HG03342 (cell line): ENCODE measurements at regions not wholly inside any gene's neighbourhood (a gene's known extent, or its start where the extent isn't known, plus 50 kb on each side); places are given as distances from the start of the nearest gene placed in this dataset.

ENCODE experiments used
- ATAC-seq: cut with Tn5 transposase; IDR thresholded peaks from one replicate; pipeline ENCODE4 v1.9.1; 2021; ENCODE audit warnings: mild to moderate bottlenecking, moderate library complexity; ENCODE audit not compliant: unreplicated experiment

DNA sequence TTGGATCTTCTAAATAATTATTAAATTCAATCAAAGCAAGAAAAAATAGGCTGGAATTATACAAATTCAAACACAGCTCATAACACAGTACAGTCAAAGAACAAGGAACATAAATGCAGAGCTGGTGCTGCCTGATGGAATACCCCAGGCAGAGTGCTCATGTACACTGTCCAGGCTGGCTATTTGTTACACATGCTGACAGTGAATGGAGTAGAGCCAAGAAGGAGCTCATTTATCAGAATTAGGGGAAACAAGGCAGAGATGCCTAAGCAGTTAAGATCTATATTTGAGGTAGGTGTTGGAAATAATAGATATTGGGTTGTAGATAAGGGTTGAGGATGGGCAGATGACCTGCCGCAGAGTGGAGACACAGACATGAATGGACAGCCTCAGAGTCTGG, 788.2 kb upstream of the ARPP21 start:
- no peak for ATAC-seq

DNA sequence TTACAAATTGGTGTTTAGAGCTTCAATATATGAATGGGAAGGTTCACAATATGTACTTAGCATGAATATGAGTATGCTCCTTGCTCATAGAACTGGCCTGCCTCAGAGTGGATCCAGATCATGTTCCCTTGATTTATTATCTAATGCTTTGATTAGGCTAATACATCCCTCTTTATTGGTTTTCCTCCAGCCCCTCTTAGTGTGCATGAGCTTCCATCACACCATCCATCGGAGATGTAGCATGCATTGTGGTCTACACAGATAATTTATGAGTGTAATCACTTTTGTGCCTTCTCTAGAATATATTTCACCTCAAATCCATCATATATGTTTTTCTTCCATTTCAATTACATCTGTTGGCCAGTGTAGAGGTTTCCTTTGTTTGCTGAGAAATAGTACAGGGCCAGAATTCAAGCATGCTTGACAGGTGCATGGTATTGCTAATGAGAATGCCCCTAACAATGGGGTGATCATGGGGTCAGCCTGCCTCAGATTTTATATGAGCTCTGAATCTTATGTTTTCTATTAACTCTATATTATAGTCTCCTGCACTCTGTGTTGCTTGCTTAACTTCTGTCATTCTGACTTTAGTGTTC, 786.4 kb upstream of the ARPP21 start:
- no peak for ATAC-seq

DNA sequence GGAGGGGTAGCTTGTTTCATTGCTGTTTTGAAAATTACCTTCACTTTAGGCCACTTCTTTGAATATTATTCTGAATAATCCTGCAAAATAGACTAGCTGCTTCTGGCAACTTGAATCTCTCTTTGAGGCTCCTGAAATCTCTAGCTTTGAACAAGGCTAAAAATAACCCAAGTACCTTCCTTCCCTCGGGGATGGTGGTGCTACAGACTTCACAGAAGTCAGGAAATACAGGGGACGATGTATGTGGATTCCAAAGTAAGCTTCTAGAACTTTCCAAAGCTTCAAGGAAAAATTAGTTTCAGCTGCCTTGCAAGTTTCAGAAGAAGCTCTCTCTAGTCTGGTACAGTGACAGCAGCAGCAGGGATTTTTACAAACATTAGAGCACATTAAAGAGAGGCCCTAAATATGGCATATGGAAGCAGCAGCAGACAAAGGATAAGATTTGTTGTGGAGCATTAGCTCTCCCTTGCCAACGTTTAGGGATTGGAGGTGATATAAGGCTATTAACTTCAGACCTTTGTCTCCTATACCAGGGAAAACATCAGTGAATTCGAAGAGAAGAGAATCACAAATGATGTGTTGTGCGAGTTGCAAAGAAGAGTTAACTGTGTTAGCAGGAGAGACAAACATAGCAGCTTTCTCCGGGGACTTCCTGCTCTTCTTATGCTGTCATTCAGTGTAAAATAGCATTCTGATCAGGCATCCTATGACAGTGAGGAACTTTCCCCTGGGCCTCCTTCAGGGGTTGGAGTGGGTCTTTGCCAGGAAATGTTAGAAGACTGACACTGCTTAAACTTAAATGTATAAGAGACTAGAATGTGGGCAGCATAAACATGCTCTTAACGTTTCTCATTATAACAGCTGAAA, 783.0 kb upstream of the ARPP21 start:
- no peak for ATAC-seq

DNA sequence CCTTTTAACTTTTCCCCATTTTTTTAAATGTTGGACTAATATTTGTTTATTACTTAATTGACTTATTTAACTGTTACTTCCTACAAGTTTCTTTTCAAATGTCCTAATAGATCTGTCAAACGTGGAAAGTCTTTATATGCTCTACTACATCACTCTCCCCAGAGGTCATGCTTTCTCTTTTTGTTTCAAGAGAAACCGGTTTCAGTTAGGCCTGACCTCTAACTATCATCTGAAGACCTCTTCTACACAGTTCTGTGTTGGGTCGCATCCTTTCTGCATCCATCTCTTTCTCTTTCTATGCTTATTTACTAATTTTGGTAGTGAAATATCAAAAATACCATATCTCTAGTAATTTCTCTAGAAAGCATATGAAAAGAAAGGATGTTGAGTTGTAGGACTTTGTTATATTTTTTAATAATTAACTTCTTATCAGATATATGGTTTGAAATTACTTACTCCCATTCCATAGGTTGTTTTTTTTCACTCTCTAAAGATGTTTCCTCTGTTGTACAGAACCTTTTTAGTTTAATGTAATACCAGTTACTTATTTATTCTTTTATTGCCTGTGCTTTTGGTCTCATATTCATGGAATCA, 781.2 kb upstream of the ARPP21 start:
- peak; percentile 85 for ATAC-seq

DNA sequence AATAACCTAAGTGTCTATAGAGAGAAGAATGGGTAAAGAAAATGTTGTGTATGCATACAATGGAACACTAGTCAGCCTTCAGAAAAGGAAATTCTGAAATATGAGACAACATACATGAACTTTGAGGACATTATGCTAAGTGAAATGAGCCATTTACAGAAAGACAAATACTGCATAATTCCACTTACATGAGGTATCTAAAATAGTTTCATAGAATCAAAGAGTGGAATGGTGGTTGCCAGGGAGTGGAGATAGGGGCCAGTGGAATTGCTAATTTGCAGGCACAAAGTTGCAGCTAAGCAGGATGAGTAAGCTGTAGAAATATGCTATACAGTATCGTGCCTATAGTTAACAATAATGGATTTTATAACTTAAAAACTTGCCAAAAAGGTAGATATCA, 779.6 kb upstream of the ARPP21 start:
- ATAC-seq: no peak

DNA sequence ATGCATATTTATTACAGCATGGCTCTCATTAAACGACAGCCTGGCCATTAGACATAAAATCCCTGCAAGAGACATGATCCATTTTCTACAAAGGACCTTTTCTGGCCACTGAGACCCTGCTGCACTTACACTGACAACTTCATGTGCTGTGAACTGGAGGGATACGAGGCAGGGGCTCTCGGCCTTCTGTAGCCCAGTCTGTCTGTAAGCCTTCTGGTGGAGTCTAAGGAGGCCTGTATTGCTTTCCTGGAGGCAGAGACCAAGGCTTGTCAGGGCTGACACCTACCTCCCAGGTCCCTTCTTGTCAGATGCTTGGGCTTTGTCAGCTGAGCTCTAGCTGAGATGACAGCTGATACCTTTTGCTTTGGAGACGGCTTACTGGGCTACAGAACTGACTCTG, 776.9 kb upstream of the ARPP21 start:
- ATAC-seq: no peak

DNA sequence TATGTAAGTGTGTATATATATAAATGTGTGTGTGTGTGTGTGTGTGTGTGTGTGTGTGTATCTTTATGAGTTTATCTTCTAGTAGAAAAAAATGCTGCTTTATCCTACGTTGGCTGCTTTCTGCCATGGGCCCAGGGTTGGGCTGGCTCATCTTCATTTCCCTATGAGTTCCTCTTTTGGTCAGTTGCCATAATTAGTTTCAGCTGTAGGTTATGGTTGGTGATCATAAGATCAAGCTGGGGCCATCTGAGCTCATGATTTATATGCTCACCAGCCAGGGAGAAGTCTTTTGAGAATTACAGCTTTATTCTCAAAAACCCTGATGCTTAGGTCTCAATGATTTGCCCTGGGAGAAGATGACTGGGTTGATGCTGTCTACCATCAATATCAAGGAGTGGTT, 775.8 kb upstream of the ARPP21 start:
- no peak for ATAC-seq

DNA sequence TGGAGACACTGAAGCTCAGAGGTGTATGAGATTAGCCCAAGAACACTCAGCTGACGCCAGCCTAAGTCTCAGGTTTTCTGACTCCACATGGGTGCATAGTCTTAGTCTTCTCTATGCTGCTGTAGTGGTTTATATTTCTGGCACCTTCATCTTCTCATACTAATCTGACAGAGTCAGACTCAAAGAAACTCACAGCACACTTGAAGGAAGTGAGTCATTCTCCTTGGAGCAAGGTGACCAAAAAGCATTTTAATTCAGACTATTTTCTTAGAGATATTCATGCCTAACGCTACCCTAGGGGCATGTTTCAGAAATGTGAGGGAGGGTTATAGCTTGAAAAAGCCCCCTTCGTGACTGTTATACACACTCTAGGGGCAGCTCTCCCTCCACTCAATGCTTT, 775.3 kb upstream of the ARPP21 start:
- ATAC-seq: no peak

DNA sequence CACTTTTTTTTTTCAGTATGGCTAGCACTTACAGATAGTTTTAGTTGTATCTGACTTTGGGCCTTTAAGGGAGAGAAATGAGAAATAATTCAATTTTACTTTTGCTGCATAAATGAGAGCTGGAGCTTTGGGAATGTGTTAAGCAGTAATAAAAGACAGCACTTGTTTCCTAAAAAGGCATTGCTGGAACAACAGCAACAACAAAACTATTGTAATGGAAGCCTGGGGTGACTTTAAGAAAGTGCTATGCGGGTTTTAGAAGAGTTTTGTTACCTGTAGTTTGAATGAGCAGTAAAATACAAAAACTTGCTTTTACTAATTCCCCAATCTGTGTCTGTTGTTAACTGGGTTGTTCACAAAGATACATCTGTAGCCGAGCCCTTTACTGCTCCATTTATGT, 774.0 kb upstream of the ARPP21 start:
- ATAC-seq: no peak

DNA sequence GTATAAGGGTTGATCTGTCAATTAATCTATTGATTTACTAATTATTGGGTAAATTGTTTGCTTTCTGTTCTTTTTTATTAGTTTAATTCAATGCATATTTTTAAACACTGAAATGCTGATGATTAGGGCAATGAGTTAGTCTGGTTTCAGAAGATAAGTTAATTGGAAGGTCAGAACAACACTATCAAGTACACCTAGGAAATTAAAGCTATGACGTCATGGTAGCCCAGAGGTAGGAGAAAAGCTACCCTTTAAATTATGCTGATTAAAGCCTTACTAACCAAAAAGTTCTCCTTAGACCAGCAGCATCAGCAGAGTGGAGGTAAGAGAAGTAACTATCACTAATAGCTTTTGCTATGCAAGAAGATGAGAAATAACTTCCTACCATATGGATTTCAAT, 770.4 kb upstream of the ARPP21 start:
- no peak for ATAC-seq

DNA sequence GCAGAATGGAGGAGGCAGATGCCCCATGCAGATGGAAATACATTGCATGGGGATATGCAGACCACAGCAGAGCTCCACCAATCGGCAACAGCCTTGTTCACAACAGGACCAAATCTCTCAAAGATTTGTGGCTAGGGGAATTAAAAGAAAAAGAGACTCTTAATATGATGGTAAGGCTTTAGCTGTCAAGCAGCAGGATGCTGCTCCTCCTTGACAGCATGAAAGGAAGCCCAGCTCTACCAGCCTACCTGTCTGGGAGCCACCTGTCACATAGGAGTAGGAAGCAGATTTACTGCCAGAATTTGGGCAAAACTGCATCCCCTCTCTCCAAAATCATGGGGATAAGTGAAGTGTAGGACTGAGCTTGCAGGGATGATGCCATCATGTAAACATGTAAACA, 769.6 kb upstream of the ARPP21 start:
- no peak for ATAC-seq

DNA sequence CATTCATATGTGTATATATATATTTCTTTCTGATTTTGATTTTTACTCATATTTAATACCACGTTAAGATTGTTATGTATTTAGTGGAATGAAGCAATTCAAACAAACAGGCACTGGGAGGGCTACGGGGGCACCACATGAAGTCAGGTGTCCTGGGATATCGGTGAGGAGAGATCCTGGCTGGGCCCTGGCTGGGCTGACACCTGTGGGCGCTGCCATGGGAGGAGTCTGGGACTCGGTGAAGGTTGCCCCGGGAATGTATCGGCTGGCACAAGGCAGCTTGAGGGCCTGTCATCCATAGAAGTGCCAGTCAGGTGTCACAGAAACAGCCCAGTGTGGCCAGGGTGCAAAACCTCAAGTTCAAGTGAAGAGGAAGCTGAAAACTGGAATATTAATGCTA, 766.9 kb upstream of the ARPP21 start:
- ATAC-seq: no peak

DNA sequence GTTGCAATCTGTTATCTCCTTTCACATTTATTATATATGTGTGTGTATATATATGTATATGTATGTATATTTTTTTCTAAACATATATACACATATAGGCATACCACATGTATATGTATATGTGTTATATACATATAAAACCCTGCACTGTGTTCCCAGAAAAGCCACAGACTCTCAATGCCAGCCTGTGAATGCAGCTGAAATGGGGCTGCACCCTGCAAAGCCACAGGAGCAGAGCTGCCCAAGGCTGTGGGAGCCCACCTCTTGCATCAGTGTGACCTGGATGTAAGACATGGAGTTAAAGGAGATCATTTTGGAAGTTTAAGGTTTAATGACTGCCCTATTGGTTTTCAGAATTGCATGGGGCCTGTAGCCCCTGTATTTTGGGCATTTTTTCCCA, 762.3 kb upstream of the ARPP21 start:
- no peak for ATAC-seq

DNA sequence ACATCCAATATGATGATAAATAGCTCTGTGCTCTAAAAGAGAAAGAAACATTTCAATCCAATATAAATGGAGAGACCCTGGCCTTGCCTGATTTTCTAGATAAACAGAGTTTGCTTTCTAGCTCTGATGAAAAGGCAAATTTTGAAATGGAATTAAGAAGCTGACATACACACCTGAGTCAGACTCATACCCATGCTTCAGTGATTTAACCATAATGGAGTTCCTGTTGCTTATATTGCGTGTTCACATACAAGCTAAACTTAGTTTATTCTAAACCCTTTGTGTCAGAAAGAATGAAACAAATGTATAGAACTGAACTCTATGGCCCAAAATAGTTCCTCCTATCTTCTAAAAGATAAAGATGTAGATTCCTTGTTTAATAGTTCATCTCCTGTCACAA, 760.8 kb upstream of the ARPP21 start:
- ATAC-seq: no peak

DNA sequence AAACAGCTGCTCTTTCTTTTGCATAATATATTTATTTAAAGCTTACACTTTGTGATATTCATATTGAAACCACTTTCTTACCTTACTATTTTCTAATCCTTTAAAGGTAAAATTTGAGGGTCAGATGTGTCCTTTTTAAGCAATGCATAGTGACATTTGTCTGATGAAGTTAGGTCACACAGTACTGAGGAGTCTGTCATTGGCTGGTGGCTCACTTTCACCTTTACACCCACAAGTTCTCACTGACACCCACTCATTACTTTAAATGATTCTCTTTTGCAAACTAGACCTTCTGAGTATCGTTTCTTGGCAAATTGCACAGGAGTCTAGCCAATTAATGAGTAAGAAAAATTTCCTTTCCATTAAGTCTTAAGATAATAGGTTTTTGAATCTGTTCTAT, 758.3 kb upstream of the ARPP21 start:
- no peak for ATAC-seq

DNA sequence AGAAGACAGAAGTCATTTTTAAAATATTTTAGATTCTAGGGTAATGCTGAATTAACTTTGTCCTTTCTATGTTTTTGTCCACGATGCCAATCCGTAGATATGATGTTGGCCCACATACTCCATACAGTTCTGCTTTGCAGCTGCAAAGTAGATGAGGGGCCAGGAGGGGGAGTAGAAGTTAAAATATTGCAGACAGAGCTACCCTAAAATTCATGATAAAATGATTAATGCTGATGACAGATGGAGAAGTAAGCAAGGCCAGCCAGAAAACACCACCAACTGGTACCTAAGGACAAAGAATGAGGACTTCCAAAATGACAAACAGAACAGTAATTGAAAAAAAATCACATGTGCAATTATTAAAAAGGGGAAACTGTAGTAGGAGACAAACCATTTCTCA, 756.6 kb upstream of the ARPP21 start:
- no peak for ATAC-seq

DNA sequence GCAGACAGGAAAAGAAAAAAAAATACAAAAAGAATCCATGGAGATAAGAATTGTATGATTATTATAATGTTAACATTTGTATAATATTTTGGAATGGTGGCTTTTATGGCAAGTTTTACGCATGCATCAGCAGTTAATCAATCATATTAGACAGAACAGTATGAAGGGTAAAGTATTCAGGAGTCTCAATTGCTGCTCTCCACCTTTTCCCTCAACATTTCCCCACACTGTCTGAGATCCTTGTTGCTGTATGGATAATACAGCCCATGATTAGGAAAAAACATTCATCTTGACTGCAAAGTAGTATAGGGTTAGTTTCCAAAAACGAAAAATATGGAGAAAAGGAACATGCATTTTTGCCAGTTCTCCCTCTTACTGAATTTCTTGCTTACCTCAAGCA, 755.3 kb upstream of the ARPP21 start:
- no peak for ATAC-seq

DNA sequence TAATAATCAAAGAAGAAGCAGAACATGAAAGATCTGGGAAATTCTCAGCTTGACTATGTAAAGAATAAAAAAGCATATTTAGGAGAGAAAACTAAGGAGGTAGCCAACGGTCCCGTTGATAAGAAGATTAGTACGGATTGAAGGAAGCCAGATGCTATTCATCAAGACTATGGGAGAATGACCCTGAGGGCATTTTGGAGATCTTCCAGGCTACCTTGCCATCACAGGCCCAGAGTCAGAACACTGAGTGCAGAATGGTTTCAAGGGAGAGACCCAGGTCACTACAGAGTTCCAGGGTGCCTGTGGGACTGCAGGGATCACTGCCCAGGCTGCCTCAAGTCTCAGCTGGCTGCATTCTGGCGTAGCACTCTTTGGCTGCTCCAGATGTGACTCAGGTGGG, 752.9 kb upstream of the ARPP21 start:
- ATAC-seq: no peak

DNA sequence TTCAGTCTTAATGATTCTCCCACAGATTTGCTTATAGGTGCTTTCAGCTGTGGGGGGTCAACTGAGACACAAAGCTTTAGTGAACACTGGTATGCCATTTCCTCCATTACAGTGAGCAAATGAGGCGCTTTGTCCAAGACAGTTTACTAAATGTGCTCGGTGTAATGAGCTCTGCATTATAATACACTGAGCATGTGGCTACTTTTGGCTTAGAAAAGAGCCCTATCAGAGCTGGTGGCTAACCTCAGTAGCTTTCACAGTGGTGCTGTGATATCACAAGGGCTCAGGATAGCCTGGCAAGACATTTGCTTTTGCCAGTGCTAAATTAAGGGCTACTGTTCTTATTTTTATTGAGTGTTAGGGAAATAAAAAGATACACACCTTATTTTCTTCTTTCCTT, 749.7 kb upstream of the ARPP21 start:
- ATAC-seq: no peak

DNA sequence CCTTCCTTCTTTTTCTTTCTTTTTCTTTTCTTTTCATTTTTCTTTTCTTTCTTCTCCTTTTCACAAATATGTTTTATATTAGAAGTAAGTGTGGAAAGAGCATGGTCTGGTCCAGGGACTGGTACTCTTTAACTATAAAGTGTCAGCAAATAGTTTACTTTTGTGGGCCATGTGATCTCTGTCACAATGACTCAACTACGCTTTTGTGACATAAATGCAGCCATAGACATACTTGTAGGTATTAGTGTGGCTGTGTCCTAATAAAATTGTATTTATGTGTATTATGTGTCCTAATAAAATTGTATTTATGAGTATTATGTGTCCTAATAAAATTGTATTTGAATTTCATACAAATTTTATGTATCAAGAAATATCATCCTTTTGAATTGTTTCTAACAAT, 749.1 kb upstream of the ARPP21 start:
- no peak for ATAC-seq

DNA sequence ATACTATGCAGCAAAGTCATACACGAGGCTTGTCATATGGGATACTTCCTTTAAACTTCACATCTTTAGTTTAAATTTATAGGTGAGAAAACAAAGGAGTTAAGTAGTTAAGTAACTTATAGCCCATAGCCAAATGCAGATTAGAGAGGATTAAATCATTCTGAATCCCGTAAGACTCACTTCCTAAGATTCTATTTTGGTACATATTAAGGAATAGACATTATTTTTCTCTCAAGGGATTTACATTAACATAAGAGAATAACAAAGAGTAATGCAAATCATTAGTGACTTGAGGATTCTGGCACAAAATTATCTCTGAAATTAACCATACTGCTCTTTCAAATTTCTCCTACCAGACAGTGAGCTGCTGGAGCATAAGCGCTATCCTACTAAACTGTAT, 747.4 kb upstream of the ARPP21 start:
- ATAC-seq: no peak

DNA sequence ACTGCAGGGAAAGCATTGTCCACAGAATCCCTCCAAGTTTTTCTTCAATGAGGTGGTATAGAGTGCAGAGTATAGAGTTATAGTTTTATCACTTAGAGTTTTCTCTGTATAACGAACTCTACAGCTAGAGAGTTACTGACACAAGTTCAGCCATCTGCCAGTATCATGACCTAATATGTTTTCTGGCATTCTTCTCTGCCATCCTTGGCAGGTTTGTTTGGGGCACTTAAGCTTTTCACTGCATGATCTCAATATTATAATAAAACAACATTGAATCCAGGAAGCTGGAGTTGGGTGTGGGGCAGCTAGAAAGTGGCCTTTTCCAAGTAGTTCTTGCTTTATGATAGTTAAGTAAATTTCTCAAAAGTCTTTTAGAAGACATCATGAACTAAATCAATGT, 743.5 kb upstream of the ARPP21 start:
- ATAC-seq: no peak
